ENCODE measurements at regions not wholly inside any gene's neighbourhood (a gene's known extent, or its start where the extent isn't known, plus 50 kb on each side); places are given as distances from the start of the nearest gene placed in this dataset.

- BruUV-seq (replicated peaks): no TSS peak
- Histone ChIP-seq H3K27ac (ENCODE audit: low read depth, low read length, poor library complexity, severe bottlenecking) (no peak overlapping the region), H2AFZ (ENCODE audit: low read length) (no peak overlapping the region), H3K4me1 (ENCODE audit: insufficient read depth, low read length, poor library complexity, severe bottlenecking) (no peaks in the 10 kb centered on the region), H3K4me3 (ENCODE audit: low read depth, low read length, poor library complexity, severe bottlenecking) (no peak overlapping the region), H4K20me1 (ENCODE audit: insufficient read depth, low read length) (no peaks in the 10 kb centered on the region), H3K9me3 (ENCODE audit: low read length) (no peaks in the 10 kb centered on the region), H3K79me2 (ENCODE audit: insufficient read depth, low read depth, low read length) (no peaks in the 10 kb centered on the region), H3K36me3 (ENCODE audit: insufficient read depth, low read length) (no peaks in the 10 kb centered on the region), H3K9me2 (ENCODE audit: insufficient read depth, low read length) (no peaks in the 10 kb centered on the region), H3K4me2 (ENCODE audit: low read length) (no peak overlapping the region)
- no peak for TF ChIP-seq EZH2phosphoT487 (IDR thresholded peaks at IDR 0.05; ENCODE audit: borderline replicate concordance, low read depth, low read length)
- no peak for TF ChIP-seq CTCF (conservative IDR thresholded peaks at IDR 0.05; ENCODE audit: low read length)
- no peak for DNase-seq (ENCODE audit: low spot score)
- ChIA-PET POLR2A (no interaction called here), CTCF (ENCODE audit: unreplicated experiment) (no interaction called here)
- intact Hi-C loops (cut with micrococcal nuclease; ENCODE audit: unreplicated experiment): no loop called here
These were observed 172.5 kb downstream of the COPRS start for GRCh38 chr17:31686495-31686894.

- Histone ChIP-seq H3K4me1 (ENCODE audit: insufficient read depth, low read length, poor library complexity, severe bottlenecking) (no peaks in the 10 kb centered on the region), H2AFZ (ENCODE audit: low read length) (no peak overlapping the region), H3K9me2 (ENCODE audit: insufficient read depth, low read length) (no peaks in the 10 kb centered on the region), H3K79me2 (ENCODE audit: insufficient read depth, low read depth, low read length) (no peaks in the 10 kb centered on the region), H3K9me3 (ENCODE audit: low read length) (no peaks in the 10 kb centered on the region), H3K4me3 (ENCODE audit: low read depth, low read length, poor library complexity, severe bottlenecking) (no peak overlapping the region), H3K27ac (ENCODE audit: low read depth, low read length, poor library complexity, severe bottlenecking) (no peak overlapping the region), H3K36me3 (ENCODE audit: insufficient read depth, low read length) (no peaks in the 10 kb centered on the region), H3K4me2 (ENCODE audit: low read length) (no peak overlapping the region), H4K20me1 (ENCODE audit: insufficient read depth, low read length) (no peaks in the 10 kb centered on the region)
- TF ChIP-seq EZH2phosphoT487 (IDR thresholded peaks at IDR 0.05; ENCODE audit: borderline replicate concordance, low read depth, low read length) (no peak), CTCF (conservative IDR thresholded peaks at IDR 0.05; ENCODE audit: low read length) (no peak)
- ChIA-PET CTCF (ENCODE audit: unreplicated experiment) (no interaction called here), POLR2A (no interaction called here)
- intact Hi-C loops (cut with micrococcal nuclease; ENCODE audit: unreplicated experiment): no loop called here
- no peak for DNase-seq (ENCODE audit: low spot score)
- no TSS peak for BruUV-seq (replicated peaks)
These were observed 174.1 kb downstream of the COPRS start for GRCh38 chr17:31684901-31685300.

DNA sequence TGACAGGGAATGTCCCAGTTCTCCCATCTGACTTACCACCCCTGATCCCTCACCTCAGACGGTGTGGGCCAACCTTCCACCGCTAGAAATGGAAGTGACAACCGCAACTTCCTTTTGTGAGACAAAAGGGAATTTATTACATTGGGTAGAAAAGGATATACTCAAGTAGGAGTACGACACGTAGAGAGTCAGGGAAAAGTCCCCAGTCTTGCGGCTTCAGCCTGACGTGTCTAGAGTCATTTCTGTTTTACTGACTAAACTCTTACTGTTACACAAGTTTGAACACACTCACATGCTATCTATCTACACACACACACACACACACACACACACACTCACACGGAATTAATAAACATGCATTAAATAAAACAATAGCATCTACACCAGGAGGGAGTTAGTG is 178.9 kb downstream of the COPRS start:
- Histone ChIP-seq H3K27ac (ENCODE audit: low read depth, low read length, poor library complexity, severe bottlenecking) (no peak overlapping the region), H2AFZ (ENCODE audit: low read length) (no peak overlapping the region), H3K9me3 (ENCODE audit: low read length) (no peaks in the 10 kb centered on the region), H3K4me3 (ENCODE audit: low read depth, low read length, poor library complexity, severe bottlenecking) (no peak overlapping the region), H3K79me2 (ENCODE audit: insufficient read depth, low read depth, low read length) (no peaks in the 10 kb centered on the region), H3K36me3 (ENCODE audit: insufficient read depth, low read length) (no peaks in the 10 kb centered on the region), H3K4me2 (ENCODE audit: low read length) (no peak overlapping the region), H4K20me1 (ENCODE audit: insufficient read depth, low read length) (no peaks in the 10 kb centered on the region), H3K4me1 (ENCODE audit: insufficient read depth, low read length, poor library complexity, severe bottlenecking) (no peaks in the 10 kb centered on the region), H3K9me2 (ENCODE audit: insufficient read depth, low read length) (no peaks in the 10 kb centered on the region)
- intact Hi-C loops (cut with micrococcal nuclease; ENCODE audit: unreplicated experiment): no loop called here
- no peak for TF ChIP-seq CTCF (conservative IDR thresholded peaks at IDR 0.05; ENCODE audit: low read length)
- no peak for TF ChIP-seq EZH2phosphoT487 (IDR thresholded peaks at IDR 0.05; ENCODE audit: borderline replicate concordance, low read depth, low read length)
- CTCF ChIA-PET (ENCODE audit: unreplicated experiment): no interaction called here
- BruUV-seq (replicated peaks): no TSS peak
- POLR2A ChIA-PET: no interaction called here
- no peak for DNase-seq (ENCODE audit: low spot score)
